ENCODE measurements at regions not wholly inside any gene's neighbourhood (a gene's known extent, or its start where the extent isn't known, plus 50 kb on each side); places are given as distances from the start of the nearest gene placed in this dataset.

DNA sequence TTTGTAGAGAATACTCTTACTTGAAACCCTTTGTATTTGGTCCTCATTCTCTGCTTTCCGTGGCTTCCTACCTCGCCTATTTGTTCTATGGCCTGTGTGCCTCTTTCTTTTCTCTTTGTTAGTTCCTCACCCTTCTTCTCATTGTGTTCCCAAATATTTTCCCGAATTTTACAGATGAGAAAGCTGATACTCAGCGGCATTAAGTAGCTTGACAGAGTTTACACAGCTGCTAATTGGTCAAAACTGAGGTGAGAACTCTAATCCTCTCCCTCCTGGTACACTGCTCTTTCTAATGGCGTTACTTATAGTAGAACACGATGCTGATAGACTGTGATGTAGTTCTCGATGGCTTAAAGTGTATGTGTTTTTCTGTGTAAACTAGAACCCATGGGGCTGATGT lies 80.7 kb upstream of the HDAC9 start:
- no peak for DNase-seq (ENCODE audit: low spot score)

DNA sequence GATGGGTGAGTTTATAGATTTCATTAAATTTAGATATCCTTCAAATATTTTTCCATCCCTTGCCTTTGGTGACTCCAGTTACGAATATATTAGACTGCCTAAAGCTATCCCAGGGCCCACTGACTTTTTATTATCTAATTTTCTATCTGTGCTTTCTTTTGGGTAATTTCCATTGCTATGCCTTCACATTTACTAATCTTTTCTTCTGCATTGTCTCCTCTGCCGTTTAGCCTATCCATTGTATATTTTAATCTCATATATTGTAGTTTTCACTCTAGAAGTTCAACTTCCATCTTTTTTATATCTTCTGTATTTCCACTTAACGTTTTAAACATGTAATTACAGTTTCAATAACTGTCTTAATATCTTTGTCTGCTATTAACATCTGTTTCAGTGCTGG lies 78.6 kb upstream of the HDAC9 start:
- no peak for DNase-seq (ENCODE audit: low spot score)

DNA sequence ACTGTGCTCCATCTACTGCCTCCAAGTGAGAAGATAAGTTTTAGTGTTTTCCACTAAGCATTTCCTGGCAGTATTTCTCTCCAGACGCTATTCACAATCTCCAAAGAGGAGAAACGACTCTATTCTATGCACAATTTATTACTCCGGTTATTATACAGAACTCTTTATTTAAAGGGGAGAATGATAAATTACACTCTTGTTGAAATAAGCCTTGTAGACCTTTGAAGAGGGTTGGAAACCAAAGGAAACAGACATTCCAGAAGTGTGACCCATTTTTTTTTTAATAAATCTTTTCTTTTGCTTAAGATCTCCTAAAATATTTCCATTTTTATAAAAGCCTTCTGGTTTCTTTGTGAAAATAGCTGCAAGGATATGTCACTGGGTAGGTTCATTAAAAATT lies 76.1 kb upstream of the HDAC9 start:
- DNase-seq (ENCODE audit: low spot score) = no peak

DNA sequence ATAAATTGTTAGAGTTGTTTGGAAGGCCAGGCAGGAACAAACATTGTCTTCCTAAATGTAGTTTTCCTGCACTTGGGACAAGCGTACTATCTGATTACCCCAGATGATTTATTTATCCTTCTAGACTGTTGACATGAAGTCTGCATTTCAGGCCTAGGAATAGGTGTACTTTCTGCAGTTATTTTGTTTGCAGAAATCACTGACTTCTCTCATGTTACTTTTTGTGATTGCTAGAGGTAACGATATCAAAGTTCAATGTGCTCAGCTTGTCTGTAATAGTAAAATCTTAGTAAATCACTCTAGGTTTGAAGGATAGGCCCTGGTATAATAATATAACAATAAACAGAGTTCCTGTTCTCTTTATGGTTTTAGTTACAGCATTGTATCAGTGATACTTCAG lies 75.4 kb upstream of the HDAC9 start:
- no peak for DNase-seq (ENCODE audit: low spot score)

DNA sequence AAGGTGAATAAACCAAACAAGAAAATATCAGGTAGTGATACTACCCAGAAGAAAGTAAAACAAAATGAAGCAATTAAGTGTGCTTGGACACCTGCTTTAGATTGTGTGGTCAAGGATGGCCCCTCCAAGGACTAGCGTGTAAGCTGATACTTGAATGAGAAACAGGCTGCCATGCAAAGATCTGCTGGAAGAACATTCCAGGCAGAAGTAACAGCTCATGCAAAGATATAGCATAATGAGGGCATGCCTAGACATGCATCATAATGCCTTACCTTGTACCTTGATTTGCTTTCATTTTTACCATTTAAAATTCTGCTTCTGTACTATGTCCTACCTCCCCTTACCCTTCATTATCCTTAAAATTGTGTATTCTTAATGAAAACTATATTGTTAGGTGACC lies 74.8 kb upstream of the HDAC9 start:
- DNase-seq (ENCODE audit: low spot score) = no peak

DNA sequence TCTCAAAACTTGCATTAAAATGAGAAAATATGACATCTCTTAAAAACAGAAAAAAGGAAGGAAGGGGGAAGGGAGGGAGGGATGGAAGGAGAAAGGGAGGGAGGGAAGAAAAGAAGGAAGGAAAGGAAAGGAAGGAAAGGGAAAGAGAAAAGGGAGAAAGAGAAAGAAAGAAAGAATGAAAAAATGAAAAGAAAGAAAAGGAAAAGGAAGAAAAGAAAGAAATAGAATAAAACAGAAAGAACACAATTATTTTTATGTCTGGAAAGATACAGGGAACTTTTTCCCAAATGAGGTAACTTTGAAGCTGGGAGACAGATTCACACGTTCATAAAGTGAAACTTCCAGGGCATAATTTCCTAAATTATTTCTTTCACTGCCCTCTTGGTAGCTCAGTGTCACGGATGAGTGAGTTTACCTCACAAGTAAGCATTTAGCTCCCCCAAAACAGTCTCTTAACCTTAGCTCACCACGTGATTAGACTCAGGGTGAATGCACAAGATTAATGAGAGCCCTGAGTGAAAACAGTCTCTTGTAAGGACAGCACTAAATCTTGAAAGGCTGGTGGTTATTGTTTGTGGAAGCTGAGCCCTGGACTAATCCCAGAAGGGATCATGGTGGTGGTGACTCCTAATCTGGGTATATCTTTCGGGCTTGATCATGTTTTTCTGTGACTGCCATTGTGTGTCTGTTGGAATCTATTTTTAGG lies 74.1 kb upstream of the HDAC9 start:
- DNase-seq (ENCODE audit: low spot score) = no peak

DNA sequence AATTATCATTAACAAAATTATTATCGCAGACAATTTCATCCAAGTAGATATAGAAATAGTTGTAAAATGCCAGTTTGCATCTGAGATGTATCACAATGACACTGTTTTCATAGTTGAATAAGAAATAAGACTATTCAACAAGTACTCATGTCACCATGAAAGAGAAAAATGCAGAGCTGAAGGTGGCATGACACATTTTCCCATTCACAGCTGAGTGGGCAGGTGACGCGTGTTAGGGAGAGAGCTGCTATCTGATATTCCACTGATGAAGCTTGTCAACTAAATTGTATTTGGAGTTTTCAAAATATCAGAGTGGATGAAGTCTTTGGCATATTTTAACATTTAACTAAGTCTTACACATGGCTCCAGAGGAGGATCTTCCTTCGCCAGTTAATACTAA lies 70.3 kb upstream of the HDAC9 start:
- no peak for DNase-seq (ENCODE audit: low spot score)

DNA sequence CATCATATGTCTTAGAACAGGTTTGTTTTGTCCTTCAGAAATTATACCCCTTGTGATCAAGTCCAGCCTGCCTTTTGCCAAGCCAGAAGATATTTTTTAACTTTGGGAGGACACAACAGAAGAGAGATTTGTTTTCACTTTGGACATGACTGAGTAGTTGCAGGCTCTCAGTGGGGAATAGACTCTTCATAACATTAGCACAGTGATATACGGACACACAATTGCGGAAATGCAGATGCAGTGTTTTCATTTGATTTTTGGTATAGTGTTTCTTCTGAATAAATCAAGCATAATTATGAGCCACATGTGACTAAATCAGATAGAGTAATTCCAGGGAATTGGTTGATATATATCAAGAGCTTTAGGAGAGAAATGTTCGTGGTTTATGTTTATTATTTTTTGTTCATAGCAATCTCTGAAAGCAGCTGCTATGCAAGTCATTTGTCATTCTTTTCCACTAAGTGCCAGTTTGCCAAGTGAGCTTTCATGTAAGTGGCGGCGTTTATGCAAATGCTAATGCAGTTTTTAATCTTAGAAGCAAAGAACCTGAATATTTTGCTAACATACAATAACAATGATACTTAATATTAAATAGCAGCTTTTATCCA lies 69.6 kb upstream of the HDAC9 start:
- peak; percentile 15 for DNase-seq (ENCODE audit: low spot score)

DNA sequence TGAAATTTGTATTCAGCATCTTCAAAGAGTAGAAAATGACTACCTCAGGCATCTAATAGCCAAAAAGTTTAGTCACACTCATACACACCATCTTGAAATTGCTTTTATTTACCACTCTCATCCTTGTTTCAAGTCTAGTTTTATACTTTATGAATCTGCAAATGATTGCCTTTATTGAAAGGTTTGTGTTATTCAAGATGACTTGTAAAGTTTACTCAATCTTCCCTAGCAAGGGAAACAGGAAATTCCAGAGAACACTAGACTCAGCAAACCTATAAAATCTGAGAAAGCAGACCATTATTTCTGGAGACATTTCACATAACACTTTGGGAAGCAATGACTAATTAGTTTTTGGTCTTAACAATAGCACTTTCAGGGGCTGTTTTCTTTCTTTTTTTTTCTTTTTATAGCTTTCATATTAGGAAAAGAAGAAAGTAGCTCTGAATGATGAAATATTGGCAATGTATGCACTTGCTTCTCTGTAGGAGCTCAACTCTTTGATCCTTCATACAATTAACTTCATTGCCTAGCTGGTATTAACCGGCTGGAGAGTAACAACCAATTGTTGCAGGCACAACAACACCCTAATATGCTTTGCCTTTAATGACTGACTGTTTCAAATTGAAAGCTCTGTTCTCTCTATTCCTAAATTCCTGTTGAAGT lies 68.9 kb upstream of the HDAC9 start:
- peak; percentile 80 for DNase-seq (ENCODE audit: low spot score)

DNA sequence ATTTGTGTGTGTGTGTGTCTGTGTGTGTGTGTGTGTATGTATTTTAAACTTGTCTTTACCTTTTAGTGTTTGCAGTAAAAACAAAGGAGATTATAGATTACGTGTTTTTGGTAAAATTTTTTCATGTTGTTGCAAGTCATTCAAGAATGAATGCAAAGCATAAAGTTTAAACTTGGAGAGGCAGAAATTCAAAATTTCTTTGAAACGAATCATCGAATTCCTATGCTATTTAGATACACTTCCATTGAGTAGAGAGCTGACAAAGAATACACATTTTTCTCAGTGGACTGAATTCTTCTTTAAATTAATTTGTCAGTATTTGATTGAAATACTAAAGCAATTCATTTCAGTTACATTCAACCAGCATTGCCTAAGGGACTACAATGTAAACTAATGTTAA lies 66.0 kb upstream of the HDAC9 start:
- peak; percentile 37 for DNase-seq (ENCODE audit: low spot score)

DNA sequence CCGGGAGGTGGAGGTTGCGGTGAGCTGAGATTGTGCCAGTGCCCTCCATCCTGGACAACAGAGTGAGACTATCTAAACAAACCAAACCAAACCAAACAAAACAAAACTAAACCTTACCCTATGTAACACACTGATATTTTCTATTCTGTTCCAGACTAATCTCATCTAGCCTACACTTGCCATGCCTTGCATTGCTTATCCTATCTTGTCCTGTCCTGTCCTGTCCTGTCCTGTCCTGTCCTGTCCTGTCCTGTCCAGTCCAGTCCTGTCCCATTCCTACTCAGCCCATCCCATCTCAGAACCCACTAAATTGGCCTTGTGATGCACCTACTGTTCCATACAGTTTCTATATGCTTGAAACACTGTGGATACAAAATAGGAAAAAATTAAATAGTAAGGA lies 64.7 kb upstream of the HDAC9 start:
- DNase-seq (ENCODE audit: low spot score) = no peak

DNA sequence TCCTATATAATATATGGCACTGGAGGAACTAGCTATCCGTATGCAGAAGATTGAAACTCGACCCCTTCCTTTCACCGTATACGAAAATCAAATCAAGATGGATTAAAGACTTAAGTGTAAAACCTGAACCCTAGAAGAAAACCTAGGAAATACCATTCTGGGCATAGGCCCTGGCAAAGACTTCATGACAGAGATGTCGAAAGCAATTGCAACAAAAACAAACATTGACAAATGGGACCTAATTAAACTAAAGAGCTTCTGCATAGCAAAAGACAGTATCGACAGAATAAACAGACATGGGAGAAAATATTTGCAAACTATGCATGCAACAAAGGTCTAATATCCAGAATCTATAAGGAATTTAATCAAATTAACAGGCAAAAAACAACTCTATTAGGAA lies 61.4 kb upstream of the HDAC9 start:
- DNase-seq (ENCODE audit: low spot score) = no peak

DNA sequence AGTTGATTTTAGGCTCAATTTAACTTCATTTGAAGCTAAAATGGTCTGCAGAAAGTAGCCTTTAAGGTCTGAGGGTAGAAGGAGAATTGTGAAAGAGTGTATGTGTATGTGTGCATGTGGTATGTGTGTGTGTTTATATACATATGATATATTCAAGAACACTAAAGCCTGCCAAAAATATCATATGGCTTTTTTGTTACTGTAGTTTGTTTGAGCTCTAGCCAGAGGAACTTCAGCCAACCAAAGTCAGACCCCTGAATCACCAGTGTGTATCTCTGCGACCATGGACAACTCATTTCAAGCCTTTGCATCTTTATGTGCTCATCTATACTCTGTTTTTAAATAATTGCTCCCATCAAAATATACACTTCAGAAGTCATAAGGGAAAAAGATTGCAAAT lies 58.4 kb upstream of the HDAC9 start:
- DNase-seq (ENCODE audit: low spot score) = no peak

DNA sequence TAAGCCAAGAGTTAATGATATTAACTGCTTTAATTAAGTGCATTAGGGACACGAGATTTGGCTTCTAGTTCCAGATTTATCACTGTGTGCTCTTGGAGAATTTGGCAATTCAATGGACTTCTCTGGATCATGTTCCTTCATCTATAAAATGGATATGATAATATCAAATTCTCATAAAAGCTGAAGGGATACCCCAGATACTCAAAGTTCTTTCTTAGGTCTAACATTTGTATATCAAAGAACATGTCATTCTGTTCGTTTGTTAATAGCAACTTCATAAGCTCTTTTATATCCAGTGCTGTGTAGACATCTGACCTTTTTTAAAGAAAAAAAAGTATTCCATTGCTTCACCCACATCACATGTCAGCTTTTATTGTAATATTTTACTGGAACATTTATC lies 54.6 kb upstream of the HDAC9 start:
- no peak for DNase-seq (ENCODE audit: low spot score)

DNA sequence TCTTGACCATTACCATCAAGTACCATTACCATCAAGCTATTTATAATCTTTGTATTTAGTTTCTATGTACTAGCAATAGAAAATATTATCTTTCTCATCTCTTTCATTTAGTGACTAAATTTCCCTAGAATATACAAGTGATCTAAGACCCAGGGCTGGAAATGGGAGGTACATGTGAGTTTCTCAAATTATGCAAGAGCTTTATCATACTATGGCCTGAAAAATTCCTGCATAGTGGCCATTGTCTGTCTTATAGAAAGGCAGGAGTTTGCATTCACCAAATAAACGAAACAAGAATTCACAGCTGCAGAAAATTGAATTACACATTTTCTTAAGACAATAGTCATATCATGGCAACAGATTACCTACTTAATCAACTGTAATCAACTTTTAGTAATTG lies 50.7 kb upstream of the HDAC9 start:
- DNase-seq (ENCODE audit: low spot score) = no peak

DNA sequence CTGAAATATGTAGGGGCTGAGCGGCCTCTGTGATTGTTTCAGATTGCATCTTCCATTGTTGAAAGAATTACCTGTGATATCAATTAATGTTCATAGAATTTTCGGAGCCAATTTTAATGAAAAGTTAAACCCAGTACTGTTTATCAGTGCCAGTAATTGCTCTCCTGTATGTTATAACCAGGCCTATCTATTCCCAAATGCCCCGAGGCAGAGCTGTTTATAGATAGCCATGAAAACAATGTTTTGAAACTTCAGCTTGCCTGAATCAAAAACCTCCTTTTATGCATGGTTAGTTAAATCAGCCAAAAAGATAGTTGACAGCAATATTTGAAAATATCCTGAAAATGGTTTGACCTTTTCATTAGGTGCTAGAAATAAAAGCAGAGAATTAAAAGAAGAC lies 50.1 kb upstream of the HDAC9 start:
- no peak for DNase-seq (ENCODE audit: low spot score)

Measured in kidney capillary endothelial cell (primary cell).